K562 (cell line): ENCODE measurements at regions not wholly inside any gene's neighbourhood (a gene's known extent, or its start where the extent isn't known, plus 50 kb on each side); places are given as distances from the start of the nearest gene placed in this dataset.

ENCODE experiments used
- ATAC-seq: fragments of 200-7000 bp; cut with Tn5 transposase; 3 replicates; pipeline ENCODE4 v1.9.1; 2020; ENCODE audit warnings: moderate library complexity
- BruUV-seq: library from RNA; stranded (reverse); fragments of 400-500 nt; replicated peaks from 2 replicates; lab custom pipeline; 2021; lab: Mats Ljungman, UMichigan
- CTCF ChIA-PET: fragments of 300-600 bp; formaldehyde crosslinking; extraction: SDS; loops from one replicate; lab custom pipeline; 2021; ENCODE audit warnings: low intra/inter-chr PET ratio; lab: Yijun Ruan, JAX
- POLR2A ChIA-PET: fragments of 300-600, 350-650 bp; sonication (Branson Sonifier 250); formaldehyde crosslinking; extraction: SDS; loops from one replicate; lab custom pipeline; 2021; ENCODE audit warnings: antibody characterized with exemption, inconsistent platforms; lab: Yijun Ruan, JAX
- DNase-seq, 4 experiments: peaks; one replicate each; pipeline versions ENCODE4 v3.0.0 to v3.0.0-alpha.2; 2011 to 2018; ENCODE audit warnings: low spot score in 3 of 4, mixed read lengths in 3 of 4; ENCODE audit errors: extremely low read depth in 1 of 4
- FAIRE-seq: peaks from 2 replicates; lab custom pipeline; 2011; peaks lifted over from hg19 to GRCh38; lab: Jason Lieb, UNC
- H2AFZ ChIP-seq: 2 replicates; pipeline ENCODE4 v1.6.0; 2011; ENCODE audit warnings: low read depth, low read length, control low read depth, inconsistent platforms
- H3K27ac ChIP-seq: fragments of 200-600 bp; 3 replicates; pipeline ENCODE4 v1.8.0; 2011; ENCODE audit warnings: low read depth, mild to moderate bottlenecking, control low read depth, inconsistent platforms, low read length, moderate library complexity, mixed read lengths; ENCODE audit errors: extremely low read depth
- H3K27me3 ChIP-seq, 2 experiments: fragments of 300-600 bp in 1 of 2; 2 replicates in 1 of 2; 3 replicates in 1 of 2; pipeline versions ENCODE4 v1.6.0 to v1.8.0; 2011; ENCODE audit warnings: inconsistent platforms in 2 of 2, low read length in 2 of 2, mild to moderate bottlenecking in 1 of 2, mixed read lengths in 1 of 2, moderate library complexity in 1 of 2; ENCODE audit not compliant: control insufficient read depth in 2 of 2, insufficient read depth in 2 of 2
- H3K36me3 ChIP-seq: fragments of 300-600 bp; 3 replicates; pipeline ENCODE4 v1.8.0; 2011; ENCODE audit warnings: mild to moderate bottlenecking, low read length, inconsistent platforms; ENCODE audit not compliant: control insufficient read depth, insufficient read depth
- H3K4me1 ChIP-seq, 2 experiments: fragments of 200-600 bp in 1 of 2; replicated peaks in 1 of 2; 2 replicates in 1 of 2; 3 replicates in 1 of 2; pipeline versions ENCODE4 v1.5.1 to v1.8.0; 2011; ENCODE audit warnings: inconsistent platforms in 2 of 2, low read length in 2 of 2, mild to moderate bottlenecking in 1 of 2, mixed read lengths in 1 of 2, moderate library complexity in 1 of 2; ENCODE audit not compliant: control insufficient read depth in 2 of 2, insufficient read depth in 2 of 2
- H3K4me2 ChIP-seq: 2 replicates; pipeline ENCODE4 v1.6.1; 2011; ENCODE audit warnings: low read length, control low read depth, inconsistent platforms, mixed read lengths; ENCODE audit not compliant: insufficient read depth
- H3K4me3 ChIP-seq: fragments of 200-600 bp; sonication (generic), shearing (Covaris generic); 2 replicates; pipeline ENCODE4 v1.5.1; 2016; ENCODE audit warnings: control low read depth, inconsistent platforms
- H3K79me2 ChIP-seq: fragments of 200-600 bp; 3 replicates; pipeline ENCODE4 v1.8.0; 2011; ENCODE audit warnings: low read length, inconsistent platforms; ENCODE audit not compliant: control insufficient read depth, insufficient read depth
- H3K9ac ChIP-seq, 2 experiments: 2 replicates each; pipeline versions ENCODE4 v1.6.0 to v1.6.1; 2011; ENCODE audit warnings: low read depth in 2 of 2, low read length in 2 of 2, control low read depth in 1 of 2, inconsistent platforms in 1 of 2, mild to moderate bottlenecking in 1 of 2, mixed read lengths in 1 of 2; ENCODE audit not compliant: insufficient read depth in 1 of 2
- H3K9me1 ChIP-seq: one replicate; pipeline ENCODE4 v1.6.0; 2011; ENCODE audit warnings: inconsistent platforms, mild to moderate bottlenecking, low read length, moderate library complexity; ENCODE audit not compliant: control insufficient read depth, insufficient read depth
- H3K9me3 ChIP-seq: replicated peaks from 2 replicates; pipeline ENCODE4 v1.5.1; 2011; ENCODE audit warnings: low read depth, low read length, inconsistent platforms; ENCODE audit not compliant: control insufficient read depth, insufficient read depth
- H4K20me1 ChIP-seq: replicated peaks from 2 replicates; pipeline ENCODE4 v1.6.1; 2011; ENCODE audit warnings: low read length, inconsistent platforms, mixed read lengths; ENCODE audit not compliant: control insufficient read depth, insufficient read depth
- DPF2 ChIP-seq: fragments of 450-650 bp; IDR thresholded peaks from 2 replicates; pipeline ENCODE4 v1.6.1; 2016
- GABPB1 ChIP-seq: sonication (generic); formaldehyde crosslinking; IDR thresholded peaks from 2 replicates; pipeline ENCODE4 v1.8.0; 2022; ENCODE audit warnings: mild to moderate bottlenecking, missing genetic modification reagents
- IRF2 ChIP-seq: sonication (generic); formaldehyde crosslinking; IDR thresholded peaks from 2 replicates; pipeline ENCODE4 v1.8.1; 2022; ENCODE audit warnings: mild to moderate bottlenecking, missing genetic modification reagents
- KDM2B ChIP-seq: fragments of 250-450 bp; sonication (Bioruptor Pico); IDR thresholded peaks from 2 replicates; pipeline ENCODE4 v1.8.0; 2021; ENCODE audit warnings: mild to moderate bottlenecking, moderate library complexity
- MYNN ChIP-seq, 2 experiments: sonication (generic); formaldehyde crosslinking in 1 of 2; IDR thresholded peaks; 2 replicates each; pipeline versions ENCODE4 v1.5.0 to v1.6.1; 2016 to 2020; ENCODE audit warnings: antibody characterized with exemption in 1 of 2, missing genetic modification reagents in 1 of 2
- NCOA2 ChIP-seq, 2 experiments: fragments of 450-650 bp; IDR thresholded peaks; 2 replicates each; pipeline ENCODE4 v1.6.1; 2018; ENCODE audit warnings: mild to moderate bottlenecking in 2 of 2, moderate library complexity in 1 of 2; ENCODE audit not compliant: partially characterized antibody in 2 of 2
- NFXL1 ChIP-seq: fragments of 450-650 bp; formaldehyde crosslinking; IDR thresholded peaks from 2 replicates; pipeline ENCODE4 v1.4.0; 2021; ENCODE audit warnings: mild to moderate bottlenecking
- PHB2 ChIP-seq: fragments of 450-650 bp; IDR thresholded peaks from 2 replicates; pipeline ENCODE4 v1.6.1; 2017; ENCODE audit warnings: low read depth
- SMAD1 ChIP-seq: fragments of 150-350 bp; IDR thresholded peaks from 2 replicates; pipeline ENCODE4 v1.6.1; 2014; ENCODE audit warnings: low read length, low read depth; ENCODE audit not compliant: partially characterized antibody
- SREBF2 ChIP-seq: sonication (generic); formaldehyde crosslinking; IDR thresholded peaks from 2 replicates; pipeline ENCODE4 v1.4.0; 2020; ENCODE audit warnings: mild to moderate bottlenecking, missing genetic modification reagents
- ZNF217 ChIP-seq: sonication (generic); formaldehyde crosslinking; IDR thresholded peaks from 2 replicates; pipeline ENCODE4 v1.8.0; 2022; ENCODE audit warnings: mild to moderate bottlenecking, missing genetic modification reagents
- ZNF3 ChIP-seq: fragments of 250-450 bp; sonication (Bioruptor Pico); IDR thresholded peaks from 2 replicates; pipeline ENCODE4 v1.5.0; 2021; ENCODE audit warnings: mild to moderate bottlenecking, moderate library complexity
- ZNF707 ChIP-seq: fragments of 250-450 bp; sonication (Bioruptor Pico); conservative IDR thresholded peaks from 2 replicates; pipeline ENCODE4 v1.8.0; 2022; ENCODE audit warnings: inconsistent platforms, mild to moderate bottlenecking, moderate library complexity
- WGBS: fragments of 100-300 bp; shearing (Covaris generic); methylation state at CpG from one replicate; pipeline ENCODE4 v1.1.6; 2016; ENCODE audit warnings: low coverage, mixed read lengths; ENCODE audit not compliant: insufficient coverage; ENCODE audit errors: missing lambda C conversion rate; 5-methylcytosine and 5-hydroxymethylcytosine counted together
- in situ Hi-C: fragments of 300-500 bp; cut with MboI; formaldehyde crosslinking; loops from 4 replicates; pipeline ENCODE4 v1.15.0; 2018; ENCODE audit warnings: inconsistent platforms, mixed read lengths
- intact Hi-C: fragments of 100-400 bp; cut with micrococcal nuclease; formaldehyde crosslinking; loops from 2 replicates; pipeline ENCODE4 v1.14.2; 2022

- TF ChIP-seq GABPB1 (CRISPR knock-in tag) (no peak), KDM2B (CRISPR knock-in tag) (no peak), MYNN (IDR thresholded peaks at IDR 0.05) (no peak), MYNN (CRISPR knock-in tag; IDR thresholded peaks at IDR 0.05) (no peak), NFXL1 (no peak), IRF2 (CRISPR knock-in tag) (no peak), NCOA2 (IDR thresholded peaks at IDR 0.05; ENCODE audit: partially characterized antibody in 2 of 2) (no peak), PHB2 (no peak), ZNF217 (CRISPR knock-in tag) (no peak), DPF2 (no peak), SMAD1 (no peak), ZNF707 (CRISPR knock-in tag) (no peak), SREBF2 (CRISPR knock-in tag) (no peak), ZNF3 (CRISPR knock-in tag) (no peak)
- Histone ChIP-seq H3K4me2 (no peak overlapping the region), H3K79me2 (no peaks in the 10 kb centered on the region), H3K36me3 (no peaks in the 10 kb centered on the region), H3K27ac (no peak overlapping the region), H3K4me3 (no peak overlapping the region), H3K9me1 (no peaks in the 10 kb centered on the region), H2AFZ (0 out of 2 replicates have a peak overlapping the region, but pooled peaks have one; percentile 28), H3K4me1 (no peaks in the 10 kb centered on the region; a peak in 1 of 5 replicates), H3K27me3 (no peaks in the 10 kb centered on the region), H3K9me3 (no peaks in the 10 kb centered on the region), H4K20me1 (no peaks in the 10 kb centered on the region), H3K9ac (no peak overlapping the region)
- FAIRE-seq, result no peak
- ChIA-PET POLR2A (no interaction called here), CTCF (no interaction called here)
- no TSS peak for BruUV-seq
- ATAC-seq, result no peak
- no peak for DNase-seq
- in situ Hi-C loops (no loop called here), intact Hi-C loops (no loop called here)
- 14% methylated on average over 3 of the region's 3 CpGs for WGBS
These were observed 155.8 kb upstream of the ZEB2 start for GRCh38 chr2:144675731-144676130.
